Activated CD8-positive, alpha-beta memory T cell treated with anti-CD3 and anti-CD28 coated beads, Interleukin-2, amount 10 ng/mL, durations not matched to agents 7 days and 5 days (primary cell): ENCODE measurements at regions not wholly inside any gene's neighbourhood (a gene's known extent, or its start where the extent isn't known, plus 50 kb on each side); places are given as distances from the start of the nearest gene placed in this dataset.

ENCODE experiments used
- ATAC-seq: fragments of 150-1000 bp; cut with Tn5 transposase; one replicate; pipeline ENCODE4 v1.10.0; 2021; ENCODE audit warnings: moderate library complexity
- CTCF ChIA-PET: fragments of 350-600 bp; sonication (Branson Sonifier 250); formaldehyde crosslinking; loops from one replicate; lab custom pipeline; 2021; ENCODE audit warnings: antibody characterized with exemption; lab: Charles Lee
- DNase-seq: peaks from one replicate; pipeline ENCODE4 v3.0.0-alpha.2; 2020
- H3K27ac Mint-ChIP-seq: one replicate; pipeline ENCODE4 v1.8.0; 2021; ENCODE audit warnings: mild to moderate bottlenecking, mixed read lengths
- H3K27me3 Mint-ChIP-seq: one replicate; pipeline ENCODE4 v1.8.0; 2021; ENCODE audit warnings: mixed read lengths
- H3K36me3 Mint-ChIP-seq: one replicate; pipeline ENCODE4 v1.8.0; 2021; ENCODE audit warnings: mild to moderate bottlenecking, mixed read lengths
- H3K4me1 Mint-ChIP-seq: one replicate; pipeline ENCODE4 v1.8.0; 2021; ENCODE audit warnings: mixed read lengths
- H3K4me3 Mint-ChIP-seq: one replicate; pipeline ENCODE4 v1.8.0; 2021; ENCODE audit warnings: mild to moderate bottlenecking, moderate library complexity, mixed read lengths
- H3K9me3 Mint-ChIP-seq: one replicate; pipeline ENCODE4 v1.8.0; 2022; ENCODE audit warnings: low read depth, mixed read lengths

DNA sequence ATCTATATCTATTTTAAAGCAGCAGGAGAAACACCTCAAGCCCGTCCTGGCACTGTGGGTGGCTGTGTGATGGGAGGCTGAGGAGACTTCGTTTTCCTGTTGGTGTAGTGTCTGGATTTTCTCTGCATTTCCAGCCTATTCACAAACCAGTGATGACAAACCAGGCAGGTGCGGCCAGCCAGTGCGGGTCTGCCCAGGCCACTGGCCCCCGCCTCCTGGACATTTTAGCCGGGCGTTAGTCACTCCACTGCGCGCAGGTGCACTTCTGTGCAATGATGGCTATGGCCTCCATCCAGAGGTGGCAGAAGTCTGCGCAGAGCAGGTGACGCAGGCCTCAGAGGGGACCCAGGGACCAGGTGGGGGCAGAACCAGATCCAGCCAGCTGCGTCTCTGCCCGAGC, 64.9 kb upstream of the PITRM1 start:
- CTCF ChIA-PET: interaction anchor here (1.1 kb wide), 1 partner anchor 40 kb away, joined by 3 read pairs; no protein-coding TSS in a partner anchor

DNA sequence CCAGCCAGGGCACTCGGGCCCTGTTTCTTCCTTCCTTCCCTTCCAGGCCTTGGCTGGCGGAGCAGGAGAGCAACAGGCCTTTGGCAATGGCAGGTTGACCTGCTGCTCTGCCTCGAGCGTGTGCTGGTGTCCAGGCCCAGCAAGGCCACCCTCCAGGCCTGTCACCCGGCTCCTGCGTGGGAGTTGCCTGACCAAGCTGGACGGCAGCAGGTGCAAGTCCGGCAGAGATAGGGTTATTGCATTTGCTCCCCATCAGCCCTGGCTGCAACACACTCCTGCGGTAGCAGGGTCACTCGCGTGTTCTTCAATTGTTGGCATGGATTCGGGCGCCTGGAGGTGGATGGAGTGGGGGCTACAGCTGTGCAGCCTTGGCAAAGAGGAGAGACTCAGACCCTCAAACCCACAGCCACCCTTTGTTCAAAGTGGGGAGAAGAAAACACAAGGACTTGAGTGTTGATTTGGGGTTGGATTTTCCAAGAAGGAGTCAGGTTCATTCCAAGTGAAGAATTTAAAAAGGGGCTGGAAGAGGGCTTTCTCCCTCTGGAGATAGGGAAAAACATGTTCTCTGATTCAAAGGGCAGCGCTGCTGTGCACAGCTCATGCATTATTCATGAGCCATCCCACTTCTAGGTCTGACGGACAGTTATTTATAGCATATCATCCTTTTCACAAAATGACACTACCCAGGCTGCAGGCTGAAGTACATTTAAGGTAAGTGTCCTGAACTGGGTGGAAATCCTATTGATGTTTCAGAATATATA, 64.2 kb upstream of the PITRM1 start:
- Mint-ChIP-seq H3K36me3 (no peaks in the 10 kb centered on the region), H3K27me3 (peaks cover 74% of the 10 kb centered on the region), H3K4me1 (peaks cover 3% of the 10 kb centered on the region), H3K4me3 (no peak overlapping the region), H3K9me3 (no peaks in the 10 kb centered on the region), H3K27ac (no peak overlapping the region)
- CTCF ChIA-PET: no interaction called here
- no peak for DNase-seq
- no peak for ATAC-seq

More for the DNA sequence above, 64.9 kb upstream of the PITRM1 start:
- no peak overlapping the region for H3K27ac Mint-ChIP-seq
- no peak for ATAC-seq
- peaks cover 66% of the 10 kb centered on the region for H3K27me3 Mint-ChIP-seq
- H3K4me1 Mint-ChIP-seq: peaks cover 3% of the 10 kb centered on the region
- H3K36me3 Mint-ChIP-seq: no peaks in the 10 kb centered on the region
- DNase-seq: no peak
- no peaks in the 10 kb centered on the region for H3K9me3 Mint-ChIP-seq
- no peak overlapping the region for H3K4me3 Mint-ChIP-seq

DNA sequence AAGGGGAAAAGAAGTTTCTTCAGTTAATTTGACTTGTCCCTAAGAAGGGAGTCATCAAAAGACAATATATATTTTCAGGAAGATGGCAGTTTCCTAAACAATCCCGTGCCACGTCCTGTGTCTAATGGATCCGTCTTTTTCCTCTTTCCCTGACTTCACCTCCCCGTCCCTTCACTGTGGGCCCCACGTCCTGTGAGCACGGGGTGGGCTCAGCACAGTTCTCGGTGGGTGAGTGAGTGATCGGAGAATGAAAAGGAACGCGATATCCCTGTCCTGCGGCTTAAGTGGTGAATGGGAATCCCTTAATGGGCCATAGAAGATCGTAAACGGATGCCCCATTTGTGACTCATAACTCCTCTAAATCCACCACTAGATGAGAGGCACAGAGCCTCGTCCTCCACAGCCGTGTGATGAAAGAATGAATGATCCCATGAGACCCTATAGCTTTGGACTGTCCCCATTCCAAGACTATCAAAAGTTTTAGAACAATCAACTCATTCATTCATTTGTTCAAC, 63.5 kb upstream of the PITRM1 start:
- ATAC-seq (no peak), DNase-seq (no peak)
- CTCF ChIA-PET: no interaction called here
- Mint-ChIP-seq H3K4me3 (no peak overlapping the region), H3K27ac (no peak overlapping the region), H3K9me3 (no peaks in the 10 kb centered on the region), H3K4me1 (peaks cover 3% of the 10 kb centered on the region), H3K27me3 (peaks cover 72% of the 10 kb centered on the region), H3K36me3 (no peaks in the 10 kb centered on the region)

DNA sequence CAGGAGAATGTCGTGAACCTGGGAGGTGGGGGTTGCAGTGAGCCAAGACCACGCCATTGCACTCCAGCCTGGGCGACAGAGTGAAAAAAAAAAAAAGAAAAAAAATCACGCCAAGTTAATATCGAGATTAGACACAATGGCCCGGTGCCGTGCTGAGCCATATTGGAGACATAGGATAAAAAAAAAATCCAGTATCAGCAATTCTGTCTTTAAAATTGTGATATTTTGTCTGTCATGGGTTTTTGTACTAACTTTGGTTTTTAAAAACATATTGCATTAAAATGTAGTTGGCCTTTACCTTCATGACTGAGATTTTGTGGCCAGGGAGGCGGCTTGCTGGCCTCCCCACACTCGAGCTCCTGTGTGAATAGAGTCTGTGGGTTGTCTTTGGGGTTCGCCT, 62.8 kb upstream of the PITRM1 start:
- DNase-seq (no peak), ATAC-seq (no peak)
- Mint-ChIP-seq H3K4me1 (peaks cover 3% of the 10 kb centered on the region), H3K4me3 (no peak overlapping the region), H3K9me3 (no peaks in the 10 kb centered on the region), H3K27ac (no peak overlapping the region), H3K36me3 (no peaks in the 10 kb centered on the region), H3K27me3 (peaks cover 72% of the 10 kb centered on the region)
- CTCF ChIA-PET: no interaction called here

DNA sequence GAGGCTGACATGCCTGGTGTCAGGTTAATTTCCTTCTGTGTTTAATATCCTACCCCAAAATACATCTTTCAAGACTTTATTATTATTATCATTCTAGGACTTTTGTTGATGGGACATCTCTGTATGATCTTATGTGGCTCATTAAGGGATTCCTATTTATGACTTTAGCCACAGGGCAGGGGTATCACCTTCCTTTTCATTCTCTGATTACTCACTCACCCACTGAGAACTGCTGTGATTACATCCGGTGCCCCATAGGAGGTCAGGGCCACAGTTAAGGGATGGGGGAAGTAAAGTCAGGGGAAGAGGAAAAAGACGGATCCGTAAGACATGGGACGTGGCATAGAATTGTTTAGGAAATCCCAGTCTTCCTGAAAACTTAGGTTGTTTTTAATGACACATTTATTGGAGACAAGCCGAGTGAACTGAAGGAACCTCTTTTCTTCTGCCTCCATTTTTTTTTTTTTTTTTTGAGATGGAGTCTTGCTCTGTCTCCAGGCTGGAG, 61.0 kb upstream of the PITRM1 start:
- CTCF ChIA-PET: no interaction called here
- Mint-ChIP-seq H3K4me1 (peaks cover 2% of the 10 kb centered on the region), H3K27me3 (peaks cover 59% of the 10 kb centered on the region), H3K9me3 (no peaks in the 10 kb centered on the region), H3K4me3 (no peak overlapping the region), H3K27ac (no peak overlapping the region), H3K36me3 (no peaks in the 10 kb centered on the region)
- ATAC-seq (no peak), DNase-seq (no peak)

DNA sequence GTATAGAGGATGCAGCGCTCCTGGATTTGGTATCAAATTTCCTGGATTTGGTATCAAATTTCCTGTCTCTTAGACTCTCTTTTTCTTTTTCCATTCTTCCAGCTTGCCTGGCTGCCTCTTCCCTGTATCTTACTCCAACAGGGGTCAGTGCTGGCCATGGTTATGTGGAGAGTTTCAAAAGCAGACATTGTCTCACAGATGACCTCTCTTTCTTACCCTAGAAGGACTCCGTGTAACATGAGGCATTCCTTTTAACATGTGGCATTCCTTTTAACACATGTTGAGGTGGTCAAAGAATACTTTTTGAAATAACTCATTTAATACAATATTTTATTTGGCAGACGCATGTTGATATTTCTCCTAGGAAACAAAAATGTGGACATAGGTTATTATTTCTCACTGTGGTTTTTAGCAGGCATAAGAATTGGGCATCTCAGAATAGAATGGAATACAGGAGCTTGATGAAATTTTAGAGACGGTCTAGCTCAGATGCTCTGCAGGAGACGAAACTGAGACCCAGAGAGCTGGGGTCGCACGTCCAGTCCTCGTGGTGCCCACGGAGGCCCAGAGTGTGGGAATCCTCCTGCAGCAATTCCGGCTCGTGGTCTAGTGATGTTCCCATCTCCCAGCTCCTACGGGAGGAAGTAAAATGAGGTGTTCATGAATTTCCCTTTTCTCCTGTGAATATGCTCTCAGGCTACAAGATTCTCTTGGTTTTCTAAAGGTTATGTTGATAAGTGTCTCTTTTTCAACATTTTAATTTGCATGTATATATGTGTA, 59.6 kb upstream of the PITRM1 start:
- no peaks in the 10 kb centered on the region for H3K9me3 Mint-ChIP-seq
- CTCF ChIA-PET: no interaction called here

DNA sequence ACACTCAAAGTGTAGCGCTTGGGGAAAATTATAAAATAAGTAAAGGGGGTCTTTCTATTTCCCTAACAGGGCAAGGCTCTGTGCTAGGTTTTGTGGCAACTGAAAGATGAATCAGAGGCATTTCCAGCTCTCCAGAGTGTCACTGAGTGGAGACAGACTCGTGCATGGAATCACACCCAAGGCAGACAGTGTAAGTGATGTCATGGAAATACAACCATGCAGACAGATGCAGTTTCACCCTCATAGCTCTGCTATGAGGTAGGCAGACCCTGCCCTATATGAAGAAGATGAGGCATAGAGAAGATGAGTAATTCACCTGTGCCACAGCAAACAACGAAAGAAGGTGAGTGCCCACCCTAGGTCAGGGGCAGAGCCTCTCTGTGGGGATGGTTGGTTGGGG, 57.2 kb upstream of the PITRM1 start:
- DNase-seq: no peak
- no peak overlapping the region for H3K27ac Mint-ChIP-seq
- no peaks in the 10 kb centered on the region for H3K9me3 Mint-ChIP-seq
- CTCF ChIA-PET: no interaction called here
- peaks cover 47% of the 10 kb centered on the region for H3K27me3 Mint-ChIP-seq
- peaks cover 18% of the 10 kb centered on the region for H3K4me1 Mint-ChIP-seq
- peaks cover 3% of the 10 kb centered on the region for H3K36me3 Mint-ChIP-seq
- ATAC-seq: no peak
- H3K4me3 Mint-ChIP-seq: no peak overlapping the region

More for the DNA sequence above, 59.6 kb upstream of the PITRM1 start:
- ATAC-seq (no peak), DNase-seq (no peak)
- Mint-ChIP-seq H3K4me3 (no peak overlapping the region), H3K27me3 (peaks cover 59% of the 10 kb centered on the region), H3K27ac (no peak overlapping the region), H3K36me3 (no peaks in the 10 kb centered on the region), H3K4me1 (peaks cover 16% of the 10 kb centered on the region)

DNA sequence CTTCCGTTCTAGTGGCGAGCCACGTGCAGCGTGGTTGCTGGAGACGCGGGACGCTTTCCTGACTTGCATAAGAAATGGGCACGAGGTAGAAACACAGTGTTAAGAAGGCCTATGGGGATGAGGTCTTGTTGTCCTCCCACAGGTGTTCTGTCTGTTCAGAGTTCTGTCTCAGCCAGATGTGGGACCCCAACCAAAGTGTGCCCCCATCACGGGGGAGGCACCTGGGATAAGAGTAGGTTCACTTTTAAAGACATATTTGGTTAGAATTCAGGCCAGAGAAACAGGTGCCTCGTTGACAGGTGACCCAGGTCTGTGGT, 56.0 kb upstream of the PITRM1 start:
- Mint-ChIP-seq H3K27ac (no peak overlapping the region), H3K27me3 (peaks cover 45% of the 10 kb centered on the region), H3K4me1 (peaks cover 18% of the 10 kb centered on the region), H3K4me3 (no peak overlapping the region), H3K9me3 (no peaks in the 10 kb centered on the region), H3K36me3 (peaks cover 3% of the 10 kb centered on the region)
- ATAC-seq (no peak), DNase-seq (no peak)
- CTCF ChIA-PET: interaction anchor here (1.1 kb wide), 1 partner anchor 31 kb away, joined by 3 read pairs; no protein-coding TSS in a partner anchor

DNA sequence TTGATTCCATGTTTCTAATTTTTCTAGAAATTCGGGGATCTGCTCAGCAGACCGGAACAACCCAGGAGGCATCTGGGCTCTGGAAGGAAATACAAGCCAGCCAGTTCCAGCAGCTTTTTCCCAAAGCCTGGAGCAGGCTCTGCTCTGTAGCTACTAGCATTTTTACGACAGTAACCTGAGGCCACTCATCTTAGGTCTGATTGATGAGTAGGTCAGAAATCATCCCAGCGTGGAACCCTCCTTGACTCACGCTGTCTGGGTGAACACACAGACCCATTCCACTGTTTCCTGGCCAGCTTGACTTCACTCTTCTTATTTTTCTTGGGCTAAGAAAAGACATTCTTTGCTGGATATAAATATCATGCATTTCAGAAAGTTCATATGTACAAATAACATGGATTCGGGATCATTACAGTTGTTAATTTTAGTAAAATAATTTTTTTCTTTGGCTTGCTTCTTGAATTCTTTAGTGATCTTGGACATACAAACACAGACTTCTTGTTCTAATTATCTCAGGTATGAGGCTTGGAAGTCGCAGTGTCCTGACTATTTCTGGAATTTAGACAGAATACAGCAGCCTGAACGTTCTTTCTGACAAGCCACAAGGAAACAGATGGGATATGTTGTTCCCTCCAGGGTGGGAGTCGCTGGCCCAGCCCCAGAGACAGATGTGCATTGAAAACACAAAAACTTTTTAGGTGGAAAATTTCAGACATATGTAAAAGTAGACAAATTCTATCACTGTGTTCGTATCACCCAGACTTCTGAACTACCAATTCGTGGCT, 54.6 kb upstream of the PITRM1 start:
- Mint-ChIP-seq H3K36me3 (peaks cover 3% of the 10 kb centered on the region), H3K9me3 (no peaks in the 10 kb centered on the region), H3K4me3 (no peak overlapping the region), H3K4me1 (peaks cover 18% of the 10 kb centered on the region), H3K27me3 (peaks cover 31% of the 10 kb centered on the region), H3K27ac (no peak overlapping the region)
- CTCF ChIA-PET: no interaction called here
- ATAC-seq: no peak
- DNase-seq: no peak

DNA sequence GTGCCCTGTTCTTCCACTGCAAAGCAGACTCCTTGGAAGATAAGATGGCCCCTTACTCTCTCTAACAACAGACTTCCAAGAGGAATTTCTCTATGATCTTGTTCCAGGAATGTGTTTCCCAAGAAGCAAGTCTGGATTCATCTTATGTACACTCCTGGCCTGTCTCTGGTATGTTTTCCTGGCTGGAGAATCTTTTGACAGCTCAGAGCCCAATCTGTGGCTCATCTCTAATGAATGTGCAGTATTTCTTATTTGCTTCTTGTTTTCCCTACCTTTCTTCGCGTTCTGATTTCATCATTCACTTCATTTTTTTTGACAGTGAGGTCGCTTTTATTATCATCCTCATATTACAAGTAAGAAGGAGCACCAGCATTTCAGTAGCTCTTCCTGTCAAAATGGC, 53.0 kb upstream of the PITRM1 start:
- no peak for DNase-seq
- no peak for ATAC-seq
- Mint-ChIP-seq H3K4me1 (peaks cover 24% of the 10 kb centered on the region), H3K36me3 (peaks cover 3% of the 10 kb centered on the region), H3K4me3 (no peak overlapping the region), H3K27ac (no peak overlapping the region), H3K9me3 (no peaks in the 10 kb centered on the region), H3K27me3 (peaks cover 29% of the 10 kb centered on the region)
- CTCF ChIA-PET: no interaction called here

DNA sequence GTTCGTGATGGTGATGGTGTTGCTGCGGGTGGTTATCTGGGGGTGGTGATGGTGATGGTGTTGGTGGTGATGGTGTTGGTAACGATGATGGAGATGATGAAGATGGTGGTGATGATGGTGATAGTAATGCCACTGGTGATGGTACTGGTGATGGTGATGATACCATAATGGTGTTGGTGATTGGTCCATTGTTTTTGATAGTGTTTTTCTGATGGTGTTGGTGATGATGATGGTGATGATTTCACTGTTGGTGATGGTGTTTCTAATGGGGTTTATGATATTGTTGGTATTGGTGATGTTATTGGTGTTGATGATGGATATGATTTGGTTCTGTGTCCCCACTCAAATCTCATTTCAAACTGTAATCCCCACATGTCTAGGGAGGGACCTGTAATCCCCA, 51.7 kb upstream of the PITRM1 start:
- ATAC-seq: no peak
- CTCF ChIA-PET: interaction anchor here (1.3 kb wide), 1 partner anchor 26 kb away, joined by 4 read pairs; no protein-coding TSS in a partner anchor
- no peak overlapping the region for H3K27ac Mint-ChIP-seq
- no peak for DNase-seq
- peaks cover 30% of the 10 kb centered on the region for H3K27me3 Mint-ChIP-seq
- H3K4me1 Mint-ChIP-seq: peaks cover 24% of the 10 kb centered on the region
- H3K4me3 Mint-ChIP-seq: no peak overlapping the region
- peaks cover 3% of the 10 kb centered on the region for H3K36me3 Mint-ChIP-seq
- H3K9me3 Mint-ChIP-seq: no peaks in the 10 kb centered on the region

DNA sequence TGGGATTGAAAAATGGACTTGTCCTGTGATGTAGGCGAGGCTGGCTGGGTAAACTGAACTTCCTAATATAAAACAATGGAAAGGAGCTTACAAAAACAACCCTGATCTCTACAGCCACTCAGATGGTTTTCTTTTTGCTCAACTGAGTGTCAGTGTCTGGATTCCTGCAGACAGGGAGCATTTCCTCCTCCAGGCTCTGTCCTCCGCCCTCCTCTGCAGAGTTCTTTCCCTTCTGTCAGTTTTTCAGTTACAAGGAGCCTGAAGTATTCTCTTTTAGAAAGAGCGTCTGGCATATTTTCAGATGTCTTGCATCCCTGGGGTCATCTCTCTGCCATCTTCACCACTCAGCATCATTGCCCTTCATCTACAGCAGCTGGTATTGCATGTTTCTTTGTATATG, 50.0 kb upstream of the PITRM1 start:
- CTCF ChIA-PET: interaction anchor here (1.2 kb wide), 1 partner anchor 27 kb away, joined by 5 read pairs; no protein-coding TSS in a partner anchor
- ATAC-seq (no peak), DNase-seq (no peak)
- no peak overlapping the region for H3K27ac Mint-ChIP-seq
- no peak overlapping the region for H3K4me3 Mint-ChIP-seq
- H3K27me3 Mint-ChIP-seq: peaks cover 25% of the 10 kb centered on the region
- H3K4me1 Mint-ChIP-seq: peaks cover 13% of the 10 kb centered on the region
- no peaks in the 10 kb centered on the region for H3K9me3 Mint-ChIP-seq
- peaks cover 3% of the 10 kb centered on the region for H3K36me3 Mint-ChIP-seq
